SK-N-SH (cell line): ENCODE measurements at regions not wholly inside any gene's neighbourhood (a gene's known extent, or its start where the extent isn't known, plus 50 kb on each side); places are given as distances from the start of the nearest gene placed in this dataset.

Experiments used
- CTCF ChIP-seq: fragments of 200-600 bp; sonication (generic); IDR thresholded peaks from 2 replicates; pipeline ENCODE4 v1.6.1; 2017; ENCODE audit warnings: antibody characterized with exemption, mild to moderate bottlenecking, moderate library complexity
- YY1 ChIP-seq: IDR thresholded peaks from 2 replicates; pipeline ENCODE4 v1.4.0; 2012; ENCODE audit warnings: low read depth, mild to moderate bottlenecking

- TF ChIP-seq CTCF: no peak
- TF ChIP-seq YY1: no peak
Measured at GRCh38 chrX:107360788-107361360, 88.6 kb upstream of the FRMPD3 start.
